OCI-LY3 (cell line): ENCODE measurements at regions not wholly inside any gene's neighbourhood (a gene's known extent, or its start where the extent isn't known, plus 50 kb on each side); places are given as distances from the start of the nearest gene placed in this dataset.

ENCODE experiments used
- H2AFZ ChIP-seq: fragments of 200-600, 300-600 bp; shearing (Covaris generic); 2 replicates; pipeline ENCODE4 v1.6.0; 2014; ENCODE audit warnings: antibody characterized with exemption, low read depth, low read length
- H3K27ac ChIP-seq: fragments of 200-600, 300-600 bp; sonication (generic); 2 replicates; pipeline ENCODE4 v1.5.1; 2014; ENCODE audit warnings: mild to moderate bottlenecking, low read length, moderate library complexity, mixed read lengths
- H3K27me3 ChIP-seq: fragments of 200-600, 300-600 bp; sonication (generic); 2 replicates; pipeline ENCODE4 v1.6.1; 2014; ENCODE audit warnings: low read depth, low read length, mixed read lengths
- H3K36me3 ChIP-seq: fragments of 200-600, 300-600 bp; sonication (generic); replicated peaks from 2 replicates; pipeline ENCODE3; 2014; ENCODE audit warnings: low read depth, low read length, mixed read lengths
- H3K4me1 ChIP-seq: fragments of 300-600, 200-600 bp; sonication (generic); 2 replicates; pipeline ENCODE4 v1.6.1; 2014; ENCODE audit warnings: low read length, mixed read lengths
- H3K4me2 ChIP-seq: fragments of 200-600, 300-600 bp; sonication (generic); 2 replicates; pipeline ENCODE4 v1.6.1; 2014; ENCODE audit warnings: low read length, mixed read lengths
- H3K4me3 ChIP-seq: fragments of 300-600, 200-600 bp; sonication (generic); 2 replicates; pipeline ENCODE4 v1.5.1; 2014; ENCODE audit warnings: antibody characterized with exemption, mild to moderate bottlenecking, low read length, moderate library complexity
- H3K79me2 ChIP-seq: fragments of 300-600, 200-600 bp; shearing (Covaris generic); 2 replicates; pipeline ENCODE4 v1.6.1; 2014; ENCODE audit warnings: mild to moderate bottlenecking, low read length, mixed read lengths
- H3K9ac ChIP-seq: fragments of 300-600, 200-600 bp; shearing (Covaris generic); 2 replicates; pipeline ENCODE4 v1.6.0; 2014; ENCODE audit warnings: mild to moderate bottlenecking, low read length, moderate library complexity
- H3K9me3 ChIP-seq: fragments of 200-600, 300-600 bp; shearing (Covaris generic); 2 replicates; pipeline ENCODE4 v1.6.1; 2014; ENCODE audit warnings: low read length, mixed read lengths; ENCODE audit not compliant: insufficient read depth
- H4K20me1 ChIP-seq: fragments of 200-600, 300-600 bp; sonication (generic); 2 replicates; pipeline ENCODE4 v1.6.1; 2016; ENCODE audit warnings: low read length, mixed read lengths; ENCODE audit not compliant: insufficient read depth
- EZH2phosphoT487 ChIP-seq: fragments of 200-600 bp; shearing (Covaris generic); IDR thresholded peaks from 2 replicates; pipeline ENCODE4 v1.6.1; 2018; ENCODE audit warnings: antibody characterized with exemption, mixed run types, low read depth
- TF ChIP-seq, protein P1 (sequence below): fragments of 200-600, 300-600 bp; sonication (generic); IDR thresholded peaks from 2 replicates; pipeline ENCODE4 v1.5.1; 2014; ENCODE audit warnings: antibody characterized with exemption, low read length, low read depth

GRCh38 chr9:16925426-16925825 is 55.0 kb upstream of the BNC2 start:
- H3K4me3 ChIP-seq, result no peak overlapping the region
- H3K4me1 ChIP-seq, result no peaks in the 10 kb centered on the region
- no peaks in the 10 kb centered on the region for H3K27me3 ChIP-seq
- no peak overlapping the region for H2AFZ ChIP-seq
- no peak overlapping the region for H3K4me2 ChIP-seq
- H3K9me3 ChIP-seq, result no peaks in the 10 kb centered on the region
- TF ChIP-seq, protein P1, sequence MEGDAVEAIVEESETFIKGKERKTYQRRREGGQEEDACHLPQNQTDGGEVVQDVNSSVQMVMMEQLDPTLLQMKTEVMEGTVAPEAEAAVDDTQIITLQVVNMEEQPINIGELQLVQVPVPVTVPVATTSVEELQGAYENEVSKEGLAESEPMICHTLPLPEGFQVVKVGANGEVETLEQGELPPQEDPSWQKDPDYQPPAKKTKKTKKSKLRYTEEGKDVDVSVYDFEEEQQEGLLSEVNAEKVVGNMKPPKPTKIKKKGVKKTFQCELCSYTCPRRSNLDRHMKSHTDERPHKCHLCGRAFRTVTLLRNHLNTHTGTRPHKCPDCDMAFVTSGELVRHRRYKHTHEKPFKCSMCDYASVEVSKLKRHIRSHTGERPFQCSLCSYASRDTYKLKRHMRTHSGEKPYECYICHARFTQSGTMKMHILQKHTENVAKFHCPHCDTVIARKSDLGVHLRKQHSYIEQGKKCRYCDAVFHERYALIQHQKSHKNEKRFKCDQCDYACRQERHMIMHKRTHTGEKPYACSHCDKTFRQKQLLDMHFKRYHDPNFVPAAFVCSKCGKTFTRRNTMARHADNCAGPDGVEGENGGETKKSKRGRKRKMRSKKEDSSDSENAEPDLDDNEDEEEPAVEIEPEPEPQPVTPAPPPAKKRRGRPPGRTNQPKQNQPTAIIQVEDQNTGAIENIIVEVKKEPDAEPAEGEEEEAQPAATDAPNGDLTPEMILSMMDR, result no peak
- no peak for TF ChIP-seq EZH2phosphoT487
- H4K20me1 ChIP-seq, result no peaks in the 10 kb centered on the region
- no peaks in the 10 kb centered on the region for H3K36me3 ChIP-seq
- H3K27ac ChIP-seq, result no peak overlapping the region
- H3K79me2 ChIP-seq, result no peaks in the 10 kb centered on the region
- H3K9ac ChIP-seq, result no peak overlapping the region

GRCh38 chr9:16924311-16924915 is 53.9 kb upstream of the BNC2 start:
- H3K9me3 ChIP-seq, result no peaks in the 10 kb centered on the region
- H3K36me3 ChIP-seq, result no peaks in the 10 kb centered on the region
- no peaks in the 10 kb centered on the region for H4K20me1 ChIP-seq
- H3K27ac ChIP-seq, result no peak overlapping the region
- no peaks in the 10 kb centered on the region for H3K4me1 ChIP-seq
- H3K27me3 ChIP-seq, result no peaks in the 10 kb centered on the region
- TF ChIP-seq, protein P1, result no peak
- TF ChIP-seq EZH2phosphoT487, result no peak
- no peak overlapping the region for H3K4me2 ChIP-seq
- H2AFZ ChIP-seq, result no peak overlapping the region
- H3K79me2 ChIP-seq, result no peaks in the 10 kb centered on the region
- H3K4me3 ChIP-seq, result no peak overlapping the region
- H3K9ac ChIP-seq, result no peak overlapping the region

GRCh38 chr9:16921855-16922254 is 51.4 kb upstream of the BNC2 start:
- Histone ChIP-seq H3K4me2 (no peak overlapping the region), H4K20me1 (no peaks in the 10 kb centered on the region), H3K27me3 (no peaks in the 10 kb centered on the region), H3K36me3 (no peaks in the 10 kb centered on the region), H3K79me2 (no peaks in the 10 kb centered on the region), H3K4me3 (no peak overlapping the region), H3K27ac (no peak overlapping the region), H3K4me1 (no peaks in the 10 kb centered on the region), H3K9me3 (no peaks in the 10 kb centered on the region), H2AFZ (no peak overlapping the region), H3K9ac (no peak overlapping the region)
- TF ChIP-seq, protein P1, result no peak
- TF ChIP-seq EZH2phosphoT487, result no peak
